Karpas-422 (cell line): ENCODE measurements at regions not wholly inside any gene's neighbourhood (a gene's known extent, or its start where the extent isn't known, plus 50 kb on each side); places are given as distances from the start of the nearest gene placed in this dataset.

ENCODE experiments used
- DNase-seq: peaks from one replicate; pipeline ENCODE4 v3.0.0-alpha.2; 2015
- H2AFZ ChIP-seq: fragments of 200-600 bp; sonication (generic); 2 replicates; pipeline ENCODE4 v1.6.1; 2014; ENCODE audit warnings: antibody characterized with exemption, low read length, mixed read lengths
- H3K27ac ChIP-seq: fragments of 200-600 bp; sonication (generic); 2 replicates; pipeline ENCODE4 v1.5.1; 2014; ENCODE audit warnings: mild to moderate bottlenecking, low read length, moderate library complexity
- H3K27me3 ChIP-seq: fragments of 200-600 bp; sonication (generic); 2 replicates; pipeline ENCODE4 v1.6.1; 2014; ENCODE audit warnings: low read length, mixed read lengths
- H3K36me3 ChIP-seq: fragments of 200-600 bp; sonication (generic); 2 replicates; pipeline ENCODE4 v1.6.1; 2014; ENCODE audit warnings: low read length, mixed read lengths; ENCODE audit not compliant: insufficient read depth
- H3K4me1 ChIP-seq: fragments of 200-600 bp; sonication (generic); 2 replicates; pipeline ENCODE4 v1.6.1; 2014; ENCODE audit warnings: mild to moderate bottlenecking, low read length, mixed read lengths
- H3K4me2 ChIP-seq: fragments of 200-600 bp; sonication (generic); 2 replicates; pipeline ENCODE4 v1.6.1; 2014; ENCODE audit warnings: low read length, low read depth, mild to moderate bottlenecking; ENCODE audit not compliant: poor library complexity, severe bottlenecking
- H3K4me3 ChIP-seq: fragments of 200-600 bp; sonication (generic); 2 replicates; pipeline ENCODE4 v1.5.1; 2014; ENCODE audit warnings: mild to moderate bottlenecking, antibody characterized with exemption, low read length, mixed read lengths
- H3K79me2 ChIP-seq: fragments of 200-600 bp; sonication (generic); 2 replicates; pipeline ENCODE4 v1.6.1; 2014; ENCODE audit warnings: mild to moderate bottlenecking, low read length, mixed read lengths
- H3K9ac ChIP-seq: fragments of 200-600 bp; sonication (generic); 2 replicates; pipeline ENCODE4 v1.6.0; 2014; ENCODE audit warnings: low read length
- H3K9me2 ChIP-seq: fragments of 200-600 bp; sonication (generic), shearing (Covaris generic); replicated peaks from 2 replicates; pipeline ENCODE4 v1.6.0; 2014; ENCODE audit warnings: mild to moderate bottlenecking, low read length, moderate library complexity; ENCODE audit not compliant: insufficient read depth
- H3K9me3 ChIP-seq: fragments of 300-700, 200-600 bp; sonication (generic); 2 replicates; pipeline ENCODE4 v1.6.1; 2014; ENCODE audit warnings: low read length, mixed read lengths
- H4K20me1 ChIP-seq: fragments of 200-600 bp; sonication (generic); 2 replicates; pipeline ENCODE4 v1.6.1; 2014; ENCODE audit warnings: mild to moderate bottlenecking, antibody characterized with exemption, low read length, low read depth; ENCODE audit not compliant: insufficient read depth

GRCh38 chr18:3368193-3368592, 81.8 kb upstream of the TGIF1 start:
- Histone ChIP-seq H3K9me3 (no peaks in the 10 kb centered on the region), H3K36me3 (no peaks in the 10 kb centered on the region), H3K27ac (no peak overlapping the region), H3K4me1 (peaks cover 5% of the 10 kb centered on the region), H3K4me3 (no peak overlapping the region), H3K27me3 (no peaks in the 10 kb centered on the region), H3K9ac (no peak overlapping the region), H3K79me2 (no peaks in the 10 kb centered on the region), H3K9me2 (no peaks in the 10 kb centered on the region), H2AFZ (no peak overlapping the region), H3K4me2 (no peak overlapping the region), H4K20me1 (no peaks in the 10 kb centered on the region)
- DNase-seq = no peak

DNA sequence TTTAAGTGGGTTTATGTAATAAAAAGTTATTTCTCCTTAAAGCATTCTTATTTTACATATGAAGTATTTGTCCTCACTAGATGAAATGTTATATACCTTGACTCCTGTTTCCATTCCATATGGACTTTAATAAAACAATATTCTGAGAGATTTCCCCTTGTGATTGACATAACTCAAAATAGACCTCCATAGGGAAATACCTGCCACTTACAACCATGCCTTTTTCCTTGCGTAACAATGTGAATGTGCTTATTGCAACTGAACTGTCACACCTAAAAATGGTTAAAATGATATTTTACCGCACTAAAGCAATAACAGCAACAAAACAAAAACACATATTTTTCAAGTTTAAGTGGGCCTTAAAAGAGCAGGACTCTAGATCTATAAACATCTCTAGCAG, 70.3 kb upstream of the TGIF1 start:
- Histone ChIP-seq H3K9ac (no peak overlapping the region), H3K4me2 (no peak overlapping the region), H3K9me2 (no peaks in the 10 kb centered on the region), H3K36me3 (no peaks in the 10 kb centered on the region), H3K27me3 (no peaks in the 10 kb centered on the region), H3K4me1 (no peaks in the 10 kb centered on the region), H3K9me3 (no peaks in the 10 kb centered on the region), H3K27ac (no peak overlapping the region), H3K4me3 (no peak overlapping the region), H3K79me2 (no peaks in the 10 kb centered on the region), H2AFZ (no peak overlapping the region), H4K20me1 (no peaks in the 10 kb centered on the region)
- DNase-seq = no peak

GRCh38 chr18:3380384-3380961, 69.5 kb upstream of the TGIF1 start:
- H4K20me1 ChIP-seq = no peaks in the 10 kb centered on the region
- no peaks in the 10 kb centered on the region for H3K9me3 ChIP-seq
- no peaks in the 10 kb centered on the region for H3K9me2 ChIP-seq
- H3K4me2 ChIP-seq = no peak overlapping the region
- H3K27me3 ChIP-seq = no peaks in the 10 kb centered on the region
- no peak overlapping the region for H2AFZ ChIP-seq
- H3K4me3 ChIP-seq = no peak overlapping the region
- H3K9ac ChIP-seq = no peak overlapping the region
- no peaks in the 10 kb centered on the region for H3K4me1 ChIP-seq
- H3K79me2 ChIP-seq = no peaks in the 10 kb centered on the region
- no peaks in the 10 kb centered on the region for H3K36me3 ChIP-seq
- no peak overlapping the region for H3K27ac ChIP-seq
- DNase-seq = peak; percentile 51

GRCh38 chr18:3383381-3383915, 66.5 kb upstream of the TGIF1 start:
- H3K79me2 ChIP-seq = no peaks in the 10 kb centered on the region
- no peak overlapping the region for H3K9ac ChIP-seq
- no peaks in the 10 kb centered on the region for H3K9me2 ChIP-seq
- no peak for DNase-seq
- no peak overlapping the region for H3K4me2 ChIP-seq
- no peak overlapping the region for H2AFZ ChIP-seq
- H3K36me3 ChIP-seq = no peaks in the 10 kb centered on the region
- no peak overlapping the region for H3K27ac ChIP-seq
- no peaks in the 10 kb centered on the region for H3K27me3 ChIP-seq
- no peaks in the 10 kb centered on the region for H4K20me1 ChIP-seq
- H3K9me3 ChIP-seq = no peaks in the 10 kb centered on the region
- H3K4me1 ChIP-seq = no peaks in the 10 kb centered on the region
- no peak overlapping the region for H3K4me3 ChIP-seq

- no peak overlapping the region for H3K4me2 ChIP-seq
- no peaks in the 10 kb centered on the region for H3K79me2 ChIP-seq
Observed at GRCh38 chr18:3384664-3385563, 65.1 kb upstream of the TGIF1 start.

GRCh38 chr18:3388323-3388722, 61.6 kb upstream of the TGIF1 start:
- no peaks in the 10 kb centered on the region for H4K20me1 ChIP-seq
- H2AFZ ChIP-seq = no peak overlapping the region
- H3K9me3 ChIP-seq = no peaks in the 10 kb centered on the region
- no peak overlapping the region for H3K27ac ChIP-seq
- no peak for DNase-seq
- no peaks in the 10 kb centered on the region for H3K4me1 ChIP-seq
- no peaks in the 10 kb centered on the region for H3K79me2 ChIP-seq
- H3K4me3 ChIP-seq = no peak overlapping the region
- no peaks in the 10 kb centered on the region for H3K27me3 ChIP-seq
- H3K9me2 ChIP-seq = no peaks in the 10 kb centered on the region
- H3K4me2 ChIP-seq = no peak overlapping the region
- H3K36me3 ChIP-seq = no peaks in the 10 kb centered on the region
- no peak overlapping the region for H3K9ac ChIP-seq

More at GRCh38 chr18:3384664-3385563, 65.1 kb upstream of the TGIF1 start:
- H3K27ac ChIP-seq = no peak overlapping the region
- no peaks in the 10 kb centered on the region for H4K20me1 ChIP-seq
- no peak overlapping the region for H3K4me3 ChIP-seq
- H3K9me2 ChIP-seq = no peaks in the 10 kb centered on the region
- no peaks in the 10 kb centered on the region for H3K9me3 ChIP-seq
- H3K4me1 ChIP-seq = no peaks in the 10 kb centered on the region
- no peak overlapping the region for H3K9ac ChIP-seq
- H2AFZ ChIP-seq = peak overlapping the region; percentile 40; the same call in 1 of the 2 replicates
- no peaks in the 10 kb centered on the region for H3K27me3 ChIP-seq
- no peaks in the 10 kb centered on the region for H3K36me3 ChIP-seq
- no peak for DNase-seq

DNA sequence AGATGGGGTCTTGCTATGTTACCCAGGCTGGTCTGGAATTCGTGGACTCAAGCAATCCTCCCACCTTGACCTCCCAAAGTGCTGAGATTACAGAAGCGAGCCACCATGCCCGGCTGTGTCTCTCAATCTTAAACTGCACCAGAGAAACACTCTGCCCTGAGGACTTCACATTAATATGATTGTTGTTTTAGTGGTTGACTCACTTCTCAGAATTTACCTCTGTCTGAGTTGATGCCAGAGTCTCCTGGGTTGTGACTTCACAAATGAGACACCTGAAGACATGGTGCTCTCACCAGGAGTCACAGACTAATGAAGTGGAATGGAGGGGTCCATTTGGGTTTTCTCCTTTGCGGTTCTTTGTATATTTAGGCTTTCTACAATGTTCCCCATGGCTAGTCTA, 61.0 kb upstream of the TGIF1 start:
- Histone ChIP-seq H2AFZ (no peak overlapping the region), H3K4me2 (no peak overlapping the region), H3K4me3 (no peak overlapping the region), H3K9me3 (no peaks in the 10 kb centered on the region), H3K79me2 (no peaks in the 10 kb centered on the region), H3K27me3 (no peaks in the 10 kb centered on the region), H3K36me3 (no peaks in the 10 kb centered on the region), H4K20me1 (no peaks in the 10 kb centered on the region), H3K9ac (no peak overlapping the region), H3K9me2 (no peaks in the 10 kb centered on the region), H3K27ac (no peak overlapping the region), H3K4me1 (no peaks in the 10 kb centered on the region)
- DNase-seq = no peak

DNA sequence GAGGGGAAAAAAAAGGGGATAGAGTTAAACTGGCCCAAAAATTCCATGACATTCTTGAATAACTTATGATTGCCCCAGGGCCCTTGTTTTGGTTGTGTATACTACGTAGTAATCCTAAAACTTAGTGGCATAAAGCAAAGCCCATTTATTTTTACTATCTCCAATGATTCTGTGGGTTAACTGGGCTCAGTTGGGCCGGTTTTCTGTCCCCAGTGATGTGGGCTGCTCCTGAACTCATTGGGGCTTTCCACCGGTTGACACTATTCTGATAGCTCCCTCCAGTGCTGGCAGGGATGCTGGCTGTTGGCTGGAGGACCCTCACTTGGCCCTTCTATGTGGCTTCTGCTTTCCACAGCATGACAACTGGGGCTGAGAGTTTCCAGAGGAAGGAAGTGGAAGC, 60.0 kb upstream of the TGIF1 start:
- no peak overlapping the region for H3K9ac ChIP-seq
- H3K79me2 ChIP-seq = no peaks in the 10 kb centered on the region
- no peak for DNase-seq
- no peaks in the 10 kb centered on the region for H3K9me2 ChIP-seq
- H4K20me1 ChIP-seq = no peaks in the 10 kb centered on the region
- H3K4me2 ChIP-seq = no peak overlapping the region
- H2AFZ ChIP-seq = no peak overlapping the region
- H3K36me3 ChIP-seq = no peaks in the 10 kb centered on the region
- no peak overlapping the region for H3K4me3 ChIP-seq
- no peaks in the 10 kb centered on the region for H3K27me3 ChIP-seq
- H3K9me3 ChIP-seq = peaks cover 7% of the 10 kb centered on the region; the same call in 1 of the 2 replicates
- H3K27ac ChIP-seq = no peak overlapping the region
- no peaks in the 10 kb centered on the region for H3K4me1 ChIP-seq
